MV-4-11 (cell line): ENCODE measurements at regions not wholly inside any gene's neighbourhood (a gene's known extent, or its start where the extent isn't known, plus 50 kb on each side); places are given as distances from the start of the nearest gene placed in this dataset.
"Not testable (repeated sequence)": the region's sequence is repeated elsewhere in the genome, so short reads cannot be mapped to it uniquely, and the experiment has no call there.

Experiments used
- DNase-seq: peaks from one replicate; lab custom pipeline; 2025; lab: John Stamatoyannopoulos, UW

- peak; percentile 99 for DNase-seq
These were observed 60.6 kb upstream of the EMB start for GRCh38 chr5:50501491-50502228.

DNA sequence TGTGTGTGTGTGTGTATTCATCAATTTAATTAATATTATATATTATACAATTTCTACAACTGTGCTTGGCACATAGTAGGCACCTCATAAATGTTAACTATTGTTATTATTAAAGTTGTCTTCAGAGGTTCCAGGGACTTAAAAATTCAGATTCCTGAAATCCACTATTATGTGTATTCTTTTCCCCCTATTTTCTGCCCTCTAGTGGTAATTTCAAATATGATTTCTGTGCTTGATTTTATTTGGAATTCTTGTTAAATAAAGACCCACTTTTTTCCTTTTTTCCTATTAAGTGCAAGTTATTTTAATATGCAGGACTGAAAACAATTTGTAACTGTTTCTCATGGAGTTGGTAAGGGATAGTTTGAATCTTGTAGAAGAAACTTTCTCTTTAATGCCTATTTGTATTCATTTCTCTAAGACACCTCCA, 72.0 kb upstream of the EMB start:
- peak; percentile 25 for DNase-seq

- not testable (repeated sequence) for DNase-seq
These were observed 80.0 kb upstream of the EMB start for GRCh38 chr5:50521060-50521459.

DNA sequence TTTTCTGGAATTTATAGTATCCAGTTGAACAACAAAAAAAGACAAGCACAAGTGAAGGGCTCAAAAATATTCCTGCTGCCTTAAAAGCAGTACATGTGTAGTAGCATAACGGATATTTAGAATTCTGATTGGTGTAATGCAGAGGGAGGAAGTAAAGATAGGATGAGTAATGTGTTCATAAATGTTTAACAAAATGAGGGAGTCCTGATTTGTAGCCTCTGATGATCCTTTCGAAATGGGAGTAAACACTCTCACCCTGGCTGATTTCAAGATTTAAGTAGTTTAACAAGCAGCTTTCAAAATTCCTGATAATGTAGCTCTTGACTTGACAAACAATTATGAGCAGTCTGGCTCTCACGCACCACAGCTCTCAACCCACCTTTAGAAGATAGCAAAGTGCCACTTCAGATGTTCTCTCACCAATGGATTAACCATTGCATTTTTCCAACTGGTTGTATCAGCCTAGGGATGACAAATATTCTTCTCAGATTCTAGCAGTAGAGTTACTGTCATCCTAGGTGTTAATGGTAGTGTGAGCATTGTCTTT, 86.5 kb upstream of the EMB start:
- DNase-seq: not testable (repeated sequence)

DNA sequence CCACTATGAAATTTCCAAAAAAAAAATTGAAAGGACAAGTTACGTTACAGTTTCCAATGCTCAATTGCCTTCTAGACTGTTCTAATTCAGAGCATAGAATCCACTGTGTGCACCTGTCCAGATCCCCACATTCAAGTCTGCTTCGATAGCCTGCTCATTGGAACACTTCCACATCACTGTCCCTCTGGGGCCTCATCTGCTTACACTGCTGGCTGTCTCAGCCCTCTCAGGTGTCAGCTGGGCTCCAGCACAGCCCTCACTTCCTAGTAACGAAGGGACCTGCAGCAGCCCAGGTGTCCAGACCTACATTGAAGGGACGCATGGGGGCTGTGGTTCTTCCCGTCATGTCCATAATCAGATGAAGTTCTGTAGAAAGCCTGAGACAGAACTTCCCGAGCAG, 94.3 kb upstream of the EMB start:
- no peak for DNase-seq

- DNase-seq: peak; percentile 69
These were observed 96.4 kb upstream of the EMB start for GRCh38 chr5:50537534-50537933.

- peak; percentile 97 for DNase-seq
These were observed 106.2 kb upstream of the EMB start for GRCh38 chr5:50547303-50547702.

- DNase-seq: no peak
These were observed 109.2 kb upstream of the EMB start for GRCh38 chr5:50550267-50550666.

GRCh38 chr5:50550993-50551392, 109.9 kb upstream of the EMB start:
- no peak for DNase-seq

- DNase-seq: peak; percentile 12
These were observed 112.5 kb upstream of the EMB start for GRCh38 chr5:50553560-50553984.

DNA sequence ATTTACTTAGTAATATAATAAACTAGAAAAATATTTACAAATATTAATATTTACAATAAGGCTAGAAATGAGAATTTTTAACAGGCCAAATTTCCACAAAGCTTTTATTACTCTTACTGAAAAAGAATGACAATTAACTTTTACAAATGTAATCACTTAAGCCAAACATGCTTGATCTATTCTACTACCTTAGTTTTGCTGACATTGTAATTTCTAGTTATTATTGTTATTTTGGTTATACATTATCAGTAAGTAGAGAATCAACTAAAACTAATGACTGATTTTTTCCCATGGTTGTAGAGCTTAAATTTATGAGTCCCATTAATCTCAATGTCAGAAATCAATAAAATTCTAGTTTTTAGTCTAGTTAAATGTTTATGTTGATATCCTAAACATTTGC, 107.8 kb upstream of the PARP8 start:
- DNase-seq: not testable (repeated sequence)

DNA sequence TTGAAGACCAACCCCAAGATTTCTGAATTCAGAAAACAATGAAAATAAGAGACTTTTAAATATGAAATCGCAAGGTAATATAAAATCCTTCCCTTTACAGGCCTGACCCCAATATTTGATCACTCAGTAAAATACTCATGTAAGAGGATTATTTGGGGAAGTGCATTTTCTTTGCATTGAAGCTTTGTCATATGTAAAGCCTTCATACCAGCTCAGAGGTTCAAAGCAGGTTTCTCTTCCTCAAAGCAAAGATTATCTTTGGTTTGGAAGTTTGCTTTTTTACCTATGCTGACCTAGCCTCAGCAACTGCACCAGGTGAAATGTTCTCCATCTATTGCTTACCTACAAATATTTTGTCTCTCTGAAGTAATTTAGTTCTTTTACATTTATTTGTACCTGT, 106.5 kb upstream of the PARP8 start:
- DNase-seq: peak; percentile 81

- no peak for DNase-seq
These were observed 103.7 kb upstream of the PARP8 start for GRCh38 chr5:50562694-50563093.

DNA sequence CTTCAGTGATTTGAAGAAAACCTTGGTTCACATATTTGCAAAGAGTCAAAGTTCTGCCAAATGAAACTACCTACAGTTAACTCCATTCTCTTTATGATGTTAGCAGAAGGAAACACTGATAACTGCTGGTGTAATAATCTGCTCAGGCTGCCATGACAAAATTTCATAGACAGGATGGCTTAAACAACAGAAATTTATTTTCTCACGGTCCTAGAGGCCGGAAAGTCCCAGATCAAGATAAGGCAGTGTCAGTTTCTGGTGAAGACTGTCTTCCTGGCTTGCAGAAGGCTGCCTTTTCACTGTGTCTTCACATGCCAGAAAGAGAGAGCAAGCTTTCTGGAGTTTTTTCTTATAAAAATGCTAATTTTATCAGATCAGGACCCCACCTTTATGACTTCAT, 102.4 kb upstream of the PARP8 start:
- DNase-seq: no peak

- DNase-seq: no peak
These were observed 101.9 kb upstream of the PARP8 start for GRCh38 chr5:50564558-50564957.

DNA sequence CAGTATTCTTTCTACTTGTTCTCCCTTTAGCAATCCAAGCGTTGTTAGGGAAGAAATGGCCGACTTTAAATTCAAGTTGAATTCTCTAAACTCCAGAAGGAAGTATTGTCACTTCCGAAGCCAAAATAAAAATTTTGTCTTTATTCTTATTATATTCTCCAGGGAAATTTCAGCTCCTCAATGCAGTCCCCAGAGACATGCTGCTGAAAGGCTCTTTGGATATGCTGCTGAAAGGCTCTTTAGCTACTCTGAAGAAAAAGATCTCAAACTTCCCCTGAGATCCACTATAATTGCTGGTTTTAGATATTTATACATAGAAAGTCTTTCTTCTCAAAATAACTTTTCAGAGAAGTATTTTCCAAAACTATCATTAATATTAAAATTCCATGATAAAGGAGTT, 92.3 kb upstream of the PARP8 start:
- DNase-seq: no peak

- DNase-seq: no peak
These were observed 90.7 kb upstream of the PARP8 start for GRCh38 chr5:50575740-50576139.

- no peak for DNase-seq
These were observed 90.2 kb upstream of the PARP8 start for GRCh38 chr5:50576265-50576664.

GRCh38 chr5:50576686-50577256, 89.7 kb upstream of the PARP8 start:
- DNase-seq: peak; percentile 70

DNA sequence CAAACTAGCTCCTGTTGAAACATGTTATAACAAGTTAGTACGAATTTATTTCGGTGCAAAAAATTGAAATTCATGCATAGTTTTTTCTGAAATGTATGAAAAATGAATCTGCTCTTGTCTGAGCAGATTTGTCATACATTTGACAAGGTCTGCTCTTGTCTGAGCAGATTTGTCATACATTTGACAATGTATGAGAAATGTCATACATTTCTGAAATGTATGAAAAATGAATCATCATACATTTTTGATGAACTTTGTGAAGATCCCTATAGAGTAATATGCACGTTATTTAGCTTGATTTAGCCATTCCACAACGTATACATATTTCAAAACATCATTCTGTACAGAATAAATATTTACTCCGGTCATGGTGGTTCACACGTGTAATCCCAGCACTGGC, 85.9 kb upstream of the PARP8 start:
- DNase-seq: no peak

DNA sequence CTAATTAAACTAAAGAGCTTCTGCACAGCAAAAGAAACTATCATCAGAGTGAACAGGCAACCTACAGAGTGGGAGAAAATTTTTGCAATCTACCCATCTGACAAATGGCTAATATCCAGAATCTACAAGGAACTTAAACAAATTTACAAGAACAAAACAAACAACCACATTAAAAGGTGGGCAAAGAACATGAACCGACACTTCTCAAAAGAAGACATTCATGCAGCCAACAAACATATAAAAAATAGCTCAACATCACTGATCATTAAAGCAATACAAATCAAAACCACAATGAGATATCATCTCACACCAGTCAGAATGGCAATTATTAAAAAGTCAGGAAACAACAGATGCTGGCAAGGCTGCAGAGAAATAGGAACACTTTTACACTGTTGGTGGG, 84.6 kb upstream of the PARP8 start:
- not testable (repeated sequence) for DNase-seq

- no peak for DNase-seq
These were observed 83.7 kb upstream of the PARP8 start for GRCh38 chr5:50582699-50583098.

DNA sequence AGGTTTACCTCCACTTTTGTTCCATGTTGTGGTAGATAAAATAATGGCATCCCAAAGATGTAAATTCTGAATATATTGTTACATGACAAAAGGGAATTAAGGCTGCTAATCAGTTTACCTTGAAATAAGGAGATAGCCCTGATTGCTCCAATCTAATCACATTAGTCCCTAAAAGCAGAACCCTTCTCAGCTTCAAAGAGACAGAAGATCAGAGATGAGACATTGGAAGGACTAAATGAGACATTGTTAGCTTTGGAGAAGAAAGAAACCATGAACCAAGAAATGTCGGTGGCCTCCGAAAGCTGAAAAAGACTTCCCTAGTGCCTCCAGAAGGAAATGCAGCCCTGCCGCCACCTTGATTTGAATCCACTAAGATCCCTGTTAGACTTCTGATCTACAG, 82.8 kb upstream of the PARP8 start:
- DNase-seq: no peak

DNA sequence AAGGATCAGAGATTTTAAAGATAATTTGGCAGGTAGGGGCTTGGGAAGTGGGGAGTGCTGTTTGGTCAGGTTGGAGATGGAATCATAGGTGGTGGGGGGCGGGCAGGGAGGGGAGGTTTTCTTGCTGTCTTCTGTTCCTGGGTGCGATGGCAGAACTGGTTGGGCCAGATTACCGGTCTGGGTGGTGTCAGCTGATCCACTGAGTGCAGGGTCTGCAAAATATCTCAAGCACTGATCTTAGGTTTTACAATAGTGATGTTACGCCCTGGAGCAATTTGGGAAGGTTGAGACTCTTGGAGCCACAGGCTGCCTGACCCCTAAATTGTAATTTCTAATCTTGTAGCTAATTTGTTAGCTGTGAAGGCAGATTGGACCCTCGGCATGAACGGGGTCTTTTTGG, 78.0 kb upstream of the PARP8 start:
- not testable (repeated sequence) for DNase-seq
